H1 (cell line): ENCODE measurements at regions not wholly inside any gene's neighbourhood (a gene's known extent, or its start where the extent isn't known, plus 50 kb on each side); places are given as distances from the start of the nearest gene placed in this dataset.

Source experiments
- CEBPB ChIP-seq: IDR thresholded peaks from 2 replicates; pipeline ENCODE4 v1.6.1; 2012; ENCODE audit warnings: low read depth, low read length
- CHD7 ChIP-seq: fragments of 300-600 bp; sonication (generic); IDR thresholded peaks from 2 replicates; pipeline ENCODE4 v1.7.1; 2012; ENCODE audit warnings: low read length, moderate library complexity, mild to moderate bottlenecking, inconsistent platforms; ENCODE audit not compliant: insufficient replicate concordance
- GABPA ChIP-seq: IDR thresholded peaks from 2 replicates; pipeline ENCODE4 v1.6.1; 2011; ENCODE audit warnings: mild to moderate bottlenecking, low read length, moderate library complexity, borderline replicate concordance; ENCODE audit not compliant: insufficient read depth
- GTF2F1 ChIP-seq: IDR thresholded peaks from 2 replicates; pipeline ENCODE4 v1.6.1; 2012; ENCODE audit warnings: low read depth, low read length, improper control_type of control experiment, borderline replicate concordance
- MAX ChIP-seq: IDR thresholded peaks from 2 replicates; pipeline ENCODE4 v1.6.1; 2012; ENCODE audit warnings: inconsistent platforms
- YY1 ChIP-seq: IDR thresholded peaks from 2 replicates; pipeline ENCODE4 v1.6.1; 2011; ENCODE audit warnings: low read depth, mild to moderate bottlenecking, low read length

GRCh38 chr13:84684048-84684662 lies 801.9 kb upstream of the SLITRK1 start (continued):
- TF ChIP-seq CHD7 (no peak), MAX (no peak), YY1 (no peak), CEBPB (no peak), GTF2F1 (no peak), GABPA (no peak)
